Right lung (tissue), 2 donors: ENCODE measurements at regions not wholly inside any gene's neighbourhood (a gene's known extent, or its start where the extent isn't known, plus 50 kb on each side); places are given as distances from the start of the nearest gene placed in this dataset.
"Not testable (repeated sequence)": the region's sequence is repeated elsewhere in the genome, so short reads cannot be mapped to it uniquely, and the experiment has no call there.

ENCODE experiments used
- DNase-seq, 2 donors: peaks; one replicate each; pipeline ENCODE4 v3.0.0-alpha.2; 2013

DNA sequence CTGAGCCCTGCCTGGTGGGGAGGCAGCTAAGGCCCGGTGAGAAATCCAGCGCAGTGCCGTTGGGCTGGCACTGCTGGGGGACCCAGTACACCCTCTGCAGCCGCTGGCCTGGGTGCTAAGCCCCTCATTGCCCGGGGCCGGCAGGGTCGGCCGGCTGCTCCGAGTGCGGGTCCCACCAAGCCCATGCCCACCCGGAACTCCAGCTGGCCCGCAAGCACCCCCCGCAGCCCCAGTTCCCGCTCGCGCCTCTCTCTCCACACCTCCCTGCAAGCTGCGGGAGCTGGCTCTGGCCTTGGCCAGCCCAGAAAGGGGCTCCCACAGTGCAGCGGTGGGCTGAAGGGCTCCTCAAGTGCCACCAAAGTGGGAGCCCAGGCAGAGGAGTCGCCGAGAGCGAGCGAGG lies 225.1 kb upstream of the ANKH start:
- DNase-seq = not testable (repeated sequence)

DNA sequence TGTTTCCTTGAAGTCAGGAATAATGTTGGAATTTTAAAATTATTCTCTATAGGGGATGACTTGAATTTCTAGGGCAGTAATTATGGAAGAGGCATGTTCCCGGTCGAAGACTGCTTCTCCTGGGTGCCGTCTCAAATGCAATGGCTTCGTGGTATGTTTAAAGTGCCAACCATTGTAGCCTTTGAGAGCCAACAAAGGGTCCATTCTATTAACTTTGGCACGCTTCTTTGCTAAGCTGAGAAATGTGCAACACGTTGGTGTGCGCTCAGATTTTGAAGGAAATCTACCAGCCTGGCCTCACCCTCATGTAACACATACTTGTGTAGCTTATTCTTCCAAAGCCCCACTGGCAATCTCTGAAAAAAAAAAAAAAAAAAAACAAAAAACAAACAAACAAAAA lies 221.2 kb upstream of the ANKH start:
- no peak for DNase-seq

DNA sequence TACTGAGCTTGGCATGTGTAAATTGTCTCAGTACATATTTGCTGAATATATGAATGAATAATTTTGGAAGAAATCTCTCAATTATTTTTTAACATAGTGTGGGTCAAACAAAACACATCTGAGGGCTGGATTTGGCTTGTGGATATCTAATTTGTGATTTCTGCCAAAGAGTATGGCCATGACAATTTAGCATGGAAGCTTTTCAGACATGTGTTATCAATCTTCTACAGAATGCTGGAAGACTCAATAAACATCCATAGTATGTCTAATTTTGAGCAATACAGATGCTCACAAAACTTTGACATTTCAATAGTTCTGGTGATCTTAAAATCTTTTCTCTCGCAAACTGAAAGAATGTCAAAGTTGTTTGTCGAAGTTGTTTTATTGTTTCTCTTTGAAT lies 214.1 kb upstream of the ANKH start:
- DNase-seq = peak in 1 of 2 donors; percentile 8

DNA sequence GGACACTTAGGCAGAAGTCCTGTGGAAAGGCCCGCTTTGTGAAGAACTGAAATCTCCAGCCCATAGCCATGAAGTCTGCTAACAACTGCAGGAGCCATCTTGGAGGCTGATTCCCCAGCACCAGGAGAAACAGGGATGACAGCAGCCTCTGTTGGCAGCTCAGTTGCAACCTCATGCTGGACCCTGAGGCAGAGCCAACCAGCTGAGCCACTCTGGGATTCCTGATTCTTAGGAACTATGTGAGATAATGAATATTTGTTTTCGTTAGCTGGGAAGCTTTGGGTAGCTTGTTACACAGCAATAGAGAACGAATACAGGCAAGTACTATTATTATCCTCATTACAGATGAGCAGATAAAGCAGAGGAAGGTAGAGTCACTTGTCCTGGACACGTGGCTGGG lies 210.5 kb upstream of the ANKH start:
- DNase-seq = no peak

DNA sequence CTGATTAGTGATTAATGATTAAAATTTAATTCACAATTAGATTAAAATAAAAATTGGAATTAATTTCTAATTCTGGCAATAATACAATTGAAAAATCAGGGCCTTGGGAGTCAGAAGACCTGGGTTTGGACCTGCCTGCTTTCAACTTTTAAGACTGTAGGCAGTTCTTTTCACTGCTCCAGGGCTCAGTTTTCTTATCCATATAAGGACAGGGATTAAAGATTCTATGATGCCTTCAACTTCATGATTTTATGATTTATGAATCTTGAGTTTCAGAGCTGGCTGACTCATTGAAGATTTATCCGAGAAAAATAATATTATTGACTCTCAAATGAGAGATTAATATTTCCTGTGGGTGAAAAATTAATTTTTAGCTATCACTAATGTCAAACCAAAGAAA lies 208.6 kb upstream of the ANKH start:
- DNase-seq = no peak

DNA sequence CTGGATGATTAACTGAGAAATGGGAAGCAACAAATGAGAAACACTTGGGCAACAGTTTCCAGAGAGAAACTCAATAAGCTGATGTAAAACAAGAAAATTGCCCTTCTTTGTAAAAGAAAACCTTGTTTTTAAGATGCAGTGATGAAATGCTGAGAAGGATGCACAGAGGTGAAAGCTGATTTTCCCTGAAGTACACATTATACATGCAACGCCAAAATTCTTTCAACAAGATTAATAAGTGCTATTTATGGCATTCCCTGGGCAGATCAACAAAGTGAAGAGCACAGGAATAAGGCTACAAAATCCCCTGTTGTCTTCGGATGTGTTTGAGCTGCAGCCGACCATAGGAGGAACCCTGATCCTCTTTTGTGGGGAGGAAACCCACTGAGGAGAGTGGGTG lies 208.0 kb upstream of the ANKH start:
- DNase-seq = no peak

DNA sequence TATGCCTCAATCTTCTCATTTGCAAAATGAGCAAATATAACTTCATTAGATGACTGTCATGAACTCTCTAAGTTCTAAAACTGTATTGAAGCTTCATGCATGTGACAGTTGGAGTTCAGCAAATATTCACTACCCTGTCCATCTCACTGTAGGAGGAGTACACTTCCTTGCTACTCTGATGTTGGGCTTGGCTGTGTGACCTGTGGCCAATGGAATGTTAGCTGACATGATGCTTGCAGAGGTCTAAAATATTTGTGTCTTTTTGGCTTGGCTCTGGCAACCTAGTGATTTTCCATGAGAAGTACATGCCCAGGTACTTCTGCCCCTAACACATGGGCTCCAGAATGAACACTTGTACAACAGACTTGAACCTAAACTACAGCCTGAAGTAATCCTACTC lies 203.1 kb upstream of the ANKH start:
- no peak for DNase-seq

DNA sequence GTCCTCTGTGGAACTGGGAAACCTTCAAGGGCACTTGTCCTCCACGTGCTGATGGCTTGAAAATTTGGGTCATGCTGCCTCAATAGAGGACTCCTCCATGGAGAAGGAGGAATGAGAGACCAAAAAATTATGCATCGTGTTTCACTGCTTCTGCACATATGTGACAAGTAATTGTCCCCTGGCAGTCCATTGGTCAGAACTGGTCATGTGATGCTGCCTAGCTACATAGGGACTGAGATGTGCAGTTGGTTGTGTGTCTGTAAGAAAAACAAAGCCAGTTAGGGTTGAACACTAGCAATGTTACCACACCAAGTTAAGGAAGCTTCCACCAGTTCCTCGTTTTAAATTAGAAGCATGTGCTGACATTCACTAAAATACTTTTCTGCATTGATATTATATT lies 201.9 kb upstream of the ANKH start:
- DNase-seq = no peak

DNA sequence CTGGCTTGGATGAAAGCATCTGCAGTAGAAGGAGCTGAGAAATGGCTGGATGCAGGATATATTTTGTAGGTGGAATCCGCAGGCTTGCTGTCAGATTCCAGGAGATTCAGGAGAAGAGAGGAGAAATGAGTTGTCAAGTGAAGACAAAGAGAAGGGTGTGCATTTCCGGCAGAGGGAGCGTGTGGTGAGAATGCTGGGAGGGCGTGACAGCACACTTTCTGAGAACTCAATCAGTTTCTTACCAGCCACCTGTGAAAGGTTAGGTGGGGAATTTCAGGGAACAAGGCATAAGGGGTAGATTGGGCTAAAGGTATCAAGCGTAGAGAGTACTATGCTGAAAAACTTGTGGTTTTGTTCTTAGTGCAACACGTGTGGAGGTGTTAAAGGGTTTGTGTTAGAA lies 199.3 kb upstream of the ANKH start:
- no peak for DNase-seq

DNA sequence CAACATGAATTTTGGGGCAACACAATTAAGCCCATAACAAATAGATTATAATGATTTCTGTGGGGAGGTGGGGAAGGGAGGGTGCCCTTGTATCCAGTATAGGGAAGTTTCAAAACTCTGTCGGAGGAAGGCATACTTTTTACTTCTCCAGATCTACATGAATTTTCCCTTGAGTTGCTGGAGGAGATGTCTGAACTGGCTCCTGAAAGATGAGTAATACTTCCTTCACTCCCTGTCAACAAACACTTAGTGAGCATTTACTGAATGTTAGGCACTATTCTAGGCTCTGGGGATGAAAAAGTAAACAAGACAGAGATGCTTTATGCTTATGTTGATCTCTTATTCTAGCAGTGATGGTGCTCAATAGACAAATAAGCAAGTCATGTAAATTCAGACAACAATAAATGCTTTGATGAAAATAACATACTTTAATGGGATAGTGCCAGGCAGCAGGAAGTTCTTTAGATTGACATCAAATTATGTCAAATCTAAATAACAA lies 197.9 kb upstream of the ANKH start:
- no peak for DNase-seq

DNA sequence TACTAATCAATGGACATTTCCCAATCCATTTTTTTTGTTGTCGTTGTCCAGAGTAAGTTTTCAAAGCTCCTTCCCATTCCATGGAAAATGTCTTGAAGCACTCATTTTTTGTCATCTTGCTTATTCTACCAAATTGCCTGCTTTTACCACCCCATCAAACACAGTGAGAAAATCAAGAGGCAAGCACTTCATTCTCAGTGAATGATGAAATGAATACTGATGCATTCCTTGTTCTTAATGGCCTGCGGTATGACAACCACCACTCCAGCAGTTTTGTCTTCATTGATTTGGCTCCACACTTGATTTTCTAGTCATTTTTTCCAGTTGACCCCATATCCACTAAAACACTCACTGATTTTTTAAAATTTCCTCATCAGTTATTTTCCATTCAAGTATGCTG lies 193.5 kb upstream of the ANKH start:
- DNase-seq = peak; percentile 60 to 74

DNA sequence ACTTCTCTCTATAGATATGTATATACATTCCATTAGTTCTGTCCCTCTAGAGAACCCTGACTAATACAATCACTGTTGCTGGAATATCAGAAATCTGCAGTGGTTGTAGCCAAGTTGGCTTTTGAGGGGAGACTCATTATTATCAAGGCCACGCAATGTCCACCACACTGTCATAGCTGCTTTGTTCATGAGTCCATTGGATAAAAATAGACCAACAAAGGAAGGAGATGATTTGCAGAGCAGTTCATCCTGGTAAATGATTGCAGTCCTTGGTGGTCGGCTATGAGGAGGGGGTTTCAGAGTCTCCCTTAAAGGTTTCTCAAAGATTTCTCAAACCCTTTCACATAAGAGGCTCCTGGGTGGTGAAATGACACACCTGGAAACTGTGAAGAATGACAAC lies 192.8 kb upstream of the ANKH start:
- no peak for DNase-seq

DNA sequence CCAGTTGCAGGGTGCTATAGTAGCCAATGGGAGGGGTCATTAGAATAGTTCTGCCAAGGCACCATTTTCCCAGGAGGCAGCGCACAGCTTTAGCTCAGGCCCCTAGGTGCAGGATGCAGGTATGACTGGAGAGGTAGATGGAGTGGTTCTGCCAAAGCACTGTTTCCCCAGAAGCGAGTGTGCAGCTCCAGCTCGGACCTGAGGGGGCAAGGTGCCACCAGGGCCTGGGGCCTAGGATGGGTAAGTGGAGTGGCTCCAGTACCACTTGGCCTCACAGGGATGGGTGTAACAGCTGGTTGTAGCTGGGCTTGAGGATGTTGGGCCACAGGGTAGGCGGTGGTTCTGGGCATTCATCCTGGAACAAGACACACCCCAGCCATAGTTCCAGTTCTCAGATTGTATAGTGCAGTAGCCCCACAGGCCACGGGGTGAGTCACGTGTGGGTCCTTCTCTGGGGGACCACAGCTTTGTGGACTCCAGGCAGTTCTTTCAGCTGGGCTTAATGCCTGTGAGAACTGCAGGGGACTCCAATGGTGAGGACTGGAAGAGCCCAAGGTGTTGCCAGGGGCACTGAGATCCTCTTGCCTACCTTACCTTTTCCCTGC lies 185.5 kb upstream of the ANKH start:
- DNase-seq = no peak

DNA sequence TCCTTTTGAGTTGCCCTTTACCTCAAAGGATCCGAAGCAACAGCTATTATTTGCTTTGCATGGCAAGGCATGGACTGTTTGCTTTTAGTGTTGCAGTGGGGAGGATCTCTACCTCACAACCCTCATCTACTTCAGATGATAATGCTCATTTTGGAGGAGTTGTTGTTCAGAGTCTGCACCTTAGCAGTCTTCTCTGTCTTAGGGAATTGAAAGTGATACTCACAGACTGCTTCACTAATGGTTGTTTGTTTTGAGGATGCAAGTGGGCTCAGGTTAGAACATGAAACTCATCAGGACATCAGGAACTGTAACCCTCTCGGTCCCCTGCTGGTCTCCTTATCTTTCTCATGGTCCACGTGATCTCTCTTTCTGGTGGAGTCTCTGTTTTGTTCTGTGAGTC lies 172.9 kb upstream of the ANKH start:
- no peak for DNase-seq

DNA sequence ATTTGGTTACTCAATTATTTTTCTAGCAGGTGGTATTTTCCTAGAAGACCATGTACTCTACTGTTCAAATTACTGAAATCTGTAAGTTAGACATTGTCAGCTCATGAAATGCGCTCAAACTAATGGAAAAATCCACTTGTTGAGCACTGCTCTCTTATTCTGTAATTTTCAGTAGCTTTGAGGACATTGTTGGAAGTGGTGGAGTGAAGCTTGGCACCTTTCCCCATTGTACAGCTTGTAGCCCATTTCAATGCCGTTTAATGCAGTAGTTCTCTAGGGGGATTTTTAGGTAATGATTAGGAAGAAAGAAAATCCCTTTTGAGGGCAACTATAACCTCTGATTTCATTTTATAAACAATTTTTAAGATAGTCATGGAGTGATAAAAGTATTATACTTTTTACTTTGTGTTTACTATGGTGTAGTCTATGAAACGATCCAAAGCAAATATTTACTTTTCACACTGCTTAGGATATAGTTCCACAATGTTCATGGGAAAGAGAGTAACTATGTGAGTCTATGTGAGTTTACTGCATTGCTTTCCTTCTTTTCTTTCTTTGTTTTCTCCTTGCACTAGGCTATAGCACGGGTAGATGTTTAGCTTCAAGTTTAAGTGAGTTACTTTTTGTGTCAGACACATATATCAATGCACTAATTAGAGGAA lies 165.8 kb upstream of the ANKH start:
- DNase-seq = no peak

DNA sequence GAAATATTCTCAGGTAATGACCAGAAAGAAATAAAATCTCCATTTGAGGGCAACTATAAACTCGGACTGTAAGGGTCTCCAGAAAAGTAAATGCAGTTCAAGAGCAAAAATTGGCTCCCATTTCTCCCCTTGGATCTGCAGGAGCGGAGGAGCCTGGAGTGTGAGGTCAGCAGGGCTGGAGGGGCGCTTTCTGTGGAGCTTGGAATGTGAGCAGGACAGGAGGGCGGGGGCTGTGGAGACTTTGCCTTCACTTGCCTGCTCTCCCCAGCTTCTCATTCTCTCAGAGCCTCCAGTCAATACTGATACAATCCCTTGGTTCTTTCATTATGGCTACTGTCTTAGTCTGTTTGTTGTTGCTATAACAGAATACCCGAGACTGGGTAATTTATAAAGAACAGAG lies 162.8 kb upstream of the ANKH start:
- no peak for DNase-seq

DNA sequence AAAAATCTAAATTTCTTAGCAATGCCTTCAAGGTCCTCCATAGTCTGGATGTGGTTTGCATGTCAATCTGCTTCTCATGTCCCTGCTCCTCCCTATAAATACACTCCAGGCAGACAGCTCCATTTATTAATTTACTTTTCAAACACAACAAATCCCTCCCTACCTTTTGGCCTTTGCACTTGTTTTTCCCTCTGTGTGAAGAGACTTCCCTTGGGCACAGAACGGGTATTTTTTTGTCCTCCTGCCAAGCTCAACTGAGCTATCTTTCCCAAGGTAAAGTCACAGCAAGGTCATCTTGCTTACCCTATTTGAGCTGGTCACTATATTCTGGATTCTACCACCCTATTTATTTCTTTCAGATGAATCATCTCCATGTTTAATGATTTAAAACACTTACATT lies 159.6 kb upstream of the ANKH start:
- no peak for DNase-seq

DNA sequence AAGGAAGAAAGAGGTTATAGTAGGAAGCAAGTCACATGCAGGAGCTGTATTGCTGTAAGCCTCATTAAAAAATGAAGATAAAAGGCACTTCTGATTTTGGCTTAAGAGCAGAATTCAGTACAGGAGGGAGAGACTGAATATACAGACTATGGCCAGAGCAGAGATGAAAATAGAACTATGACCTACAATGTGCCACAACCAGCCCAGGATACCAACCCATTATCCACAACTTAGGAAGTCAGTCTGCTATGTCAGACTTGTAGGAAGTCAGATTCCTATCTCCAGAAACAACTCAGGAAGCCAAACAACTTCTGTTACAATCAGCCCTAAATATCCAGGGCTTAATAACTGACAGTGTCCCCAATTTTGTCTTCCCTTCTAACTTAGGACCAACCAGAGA lies 156.2 kb upstream of the ANKH start:
- no peak for DNase-seq

DNA sequence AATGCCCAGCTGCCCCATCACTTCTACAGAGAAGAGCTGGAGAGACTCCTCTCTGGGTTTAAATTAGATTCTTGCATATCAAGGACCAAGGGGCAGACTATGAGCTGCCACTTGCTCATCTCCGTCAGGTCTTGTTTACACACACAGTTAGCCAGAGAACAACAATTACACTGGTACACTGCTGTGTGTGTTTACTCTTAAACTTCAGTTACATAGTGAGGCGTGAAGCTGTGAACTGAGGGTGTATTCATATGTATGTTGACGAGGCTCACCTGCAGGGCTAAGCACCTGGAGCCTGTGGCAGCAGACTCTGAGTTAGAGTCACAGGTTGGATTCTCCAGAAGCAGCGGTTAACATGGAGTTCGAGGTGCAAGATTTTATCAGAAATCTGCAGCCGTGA lies 155.4 kb upstream of the ANKH start:
- no peak for DNase-seq

DNA sequence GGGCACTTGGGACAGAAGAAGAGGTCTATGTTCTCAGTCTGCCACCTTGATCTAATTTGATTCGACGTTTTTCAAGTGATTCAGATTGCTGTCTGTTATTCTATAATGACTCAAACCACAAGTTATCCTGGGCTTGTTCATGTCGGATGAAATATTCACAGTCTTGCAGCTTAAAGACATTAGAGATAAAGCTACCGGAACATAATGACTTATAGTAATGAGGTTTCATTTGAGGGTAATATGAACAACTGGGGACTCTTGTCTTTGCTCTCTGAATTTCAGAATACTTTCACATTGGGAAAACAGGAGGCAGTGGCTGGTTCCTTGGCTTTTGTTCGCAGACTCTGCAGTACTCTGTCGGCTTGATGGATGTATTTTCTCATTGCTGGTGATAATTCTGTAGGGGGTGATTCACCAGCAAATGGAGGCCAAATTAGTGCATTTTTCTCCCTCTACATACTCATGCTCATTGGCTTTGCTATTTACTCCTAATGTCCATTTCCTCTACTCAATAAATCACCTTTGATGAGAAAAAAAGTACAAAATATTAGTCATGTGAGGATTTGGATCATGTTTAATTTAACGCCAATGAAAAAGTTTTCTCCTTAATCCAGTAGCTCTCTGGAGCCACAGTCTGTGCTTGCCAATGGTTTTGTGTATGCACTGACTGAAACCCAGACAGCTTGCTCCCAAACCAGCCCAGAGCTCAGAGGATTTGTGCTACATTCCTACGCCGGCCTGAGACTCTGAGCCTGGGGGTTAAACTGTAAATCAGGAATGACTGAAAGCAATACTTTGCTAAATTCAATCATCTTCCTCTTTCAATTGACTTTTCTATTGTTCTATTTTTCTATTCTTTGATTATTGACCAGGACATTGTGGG lies 154.7 kb upstream of the ANKH start:
- no peak for DNase-seq

DNA sequence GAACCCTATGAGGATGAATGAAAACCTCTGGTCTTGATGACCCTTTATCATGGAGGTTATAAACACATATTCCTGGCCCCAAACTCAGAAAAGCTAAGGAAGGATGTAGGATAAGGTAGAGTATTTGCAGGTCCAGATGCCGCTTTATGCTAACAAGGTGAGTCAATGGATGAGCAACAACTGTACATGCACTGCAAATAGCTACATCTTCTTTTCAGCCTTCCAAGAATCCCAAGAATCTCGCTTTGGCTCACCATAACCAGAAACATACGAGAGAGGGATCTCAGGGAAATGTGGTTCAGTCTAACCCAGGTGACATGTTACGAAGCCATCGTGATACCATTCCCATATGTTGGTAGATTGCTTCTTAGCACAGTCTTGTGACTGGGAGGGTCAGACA lies 152.3 kb upstream of the ANKH start:
- no peak for DNase-seq

DNA sequence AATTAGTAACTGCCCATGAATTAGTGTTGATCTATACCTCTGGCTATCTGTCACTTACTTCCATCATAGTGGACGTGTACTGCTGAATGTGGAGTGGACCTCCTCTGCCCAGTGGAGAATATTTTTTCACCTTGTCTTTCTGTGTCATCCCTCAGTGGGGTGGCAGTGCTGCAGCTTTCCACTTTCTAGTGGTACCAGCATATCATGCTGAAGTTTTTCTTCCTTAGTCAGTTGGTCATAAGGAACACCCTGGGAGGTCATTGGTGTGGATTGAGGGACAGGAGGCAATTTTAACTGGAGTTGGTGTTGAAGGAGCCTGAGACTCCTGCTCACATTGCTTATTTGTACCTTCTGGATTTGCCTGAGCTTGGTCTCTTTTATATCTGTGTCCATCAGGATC lies 151.7 kb upstream of the ANKH start:
- DNase-seq = no peak
